Esophagus (tissue), 2 donors: ENCODE measurements at regions not wholly inside any gene's neighbourhood (a gene's known extent, or its start where the extent isn't known, plus 50 kb on each side); places are given as distances from the start of the nearest gene placed in this dataset.
"Not testable (repeated sequence)": the region's sequence is repeated elsewhere in the genome, so short reads cannot be mapped to it uniquely, and the experiment has no call there.

ENCODE experiments used
- H3K27ac ChIP-seq, 2 donors: one replicate each; pipeline ENCODE4 v1.5.1; 2013; ENCODE audit warnings: low read depth in 2 of 2, mild to moderate bottlenecking in 2 of 2, inconsistent platforms in 1 of 2, low read length in 1 of 2, moderate library complexity in 1 of 2
- H3K27me3 ChIP-seq, 2 donors: one replicate each; pipeline ENCODE4 v1.6.1; 2013; ENCODE audit warnings: low read length in 2 of 2, control low read depth in 1 of 2, mild to moderate bottlenecking in 1 of 2; ENCODE audit not compliant: insufficient read depth in 2 of 2, control insufficient read depth in 1 of 2
- H3K36me3 ChIP-seq, 2 donors: one replicate each; pipeline ENCODE4 v1.6.1; 2013; ENCODE audit warnings: low read length in 1 of 2; ENCODE audit not compliant: control insufficient read depth in 2 of 2, insufficient read depth in 2 of 2
- H3K4me1 ChIP-seq, 2 donors: one replicate each; pipeline ENCODE4 v1.6.1; 2013; ENCODE audit warnings: low read length in 1 of 2; ENCODE audit not compliant: control insufficient read depth in 2 of 2, insufficient read depth in 2 of 2
- H3K4me3 ChIP-seq, 2 donors: one replicate each; pipeline ENCODE4 v1.5.1; 2013; ENCODE audit warnings: low read length in 2 of 2, mild to moderate bottlenecking in 2 of 2, low read depth in 1 of 2, moderate library complexity in 1 of 2
- H3K9me3 ChIP-seq, 2 donors: one replicate each; pipeline ENCODE4 v1.6.1; 2013; ENCODE audit warnings: mild to moderate bottlenecking in 2 of 2, low read depth in 1 of 2, low read length in 1 of 2, moderate library complexity in 1 of 2; ENCODE audit not compliant: control insufficient read depth in 2 of 2, insufficient read depth in 1 of 2
- WGBS, 2 donors: extraction: QIAGEN DNeasy Blood & Tissue Kit; methylation state at CpG; one replicate each; pipeline ENCODE4 v1.1.7; 2013; 5-methylcytosine and 5-hydroxymethylcytosine counted together
- donor health status: healthy with polysubstance abuse.
- donor health status: Bipolar disorder and iron deficiency.

GRCh38 chr2:187749804-187750431 lies 195.7 kb upstream of the TFPI start:
- Histone ChIP-seq H3K9me3 (no peaks in the 10 kb centered on the region), H3K4me1 (no peaks in the 10 kb centered on the region), H3K27me3 (no peaks in the 10 kb centered on the region), H3K4me3 (no peak overlapping the region), H3K36me3 (no peaks in the 10 kb centered on the region), H3K27ac (no peak overlapping the region)
- WGBS, 2 donors = 81 to 83% methylated on average over 7 of the region's 7 CpGs

- 87 to 92% methylated on average over 4 of the region's 4 CpGs for whole genome bisulfite sequencing, 2 donors
- Histone ChIP-seq H3K4me1 (no peaks in the 10 kb centered on the region), H3K9me3 (no peaks in the 10 kb centered on the region), H3K36me3 (no peaks in the 10 kb centered on the region), H3K4me3 (no peak overlapping the region), H3K27me3 (no peaks in the 10 kb centered on the region), H3K27ac (no peak overlapping the region)
These were observed 214.8 kb upstream of the TFPI start for GRCh38 chr2:187768995-187769394.

GRCh38 chr2:187769437-187769836 lies 215.2 kb upstream of the TFPI start:
- Histone ChIP-seq H3K27ac (no peak overlapping the region), H3K27me3 (no peaks in the 10 kb centered on the region), H3K4me3 (no peak overlapping the region), H3K9me3 (no peaks in the 10 kb centered on the region), H3K36me3 (no peaks in the 10 kb centered on the region), H3K4me1 (no peaks in the 10 kb centered on the region)
- 87 to 88% methylated on average over 3 of the region's 3 CpGs for WGBS, 2 donors

- Histone ChIP-seq H3K27ac (no peak overlapping the region), H3K4me3 (no peak overlapping the region), H3K4me1 (no peaks in the 10 kb centered on the region), H3K9me3 (no peaks in the 10 kb centered on the region), H3K27me3 (no peaks in the 10 kb centered on the region), H3K36me3 (no peaks in the 10 kb centered on the region)
- WGBS, 2 donors = 85 to 91% methylated on average over 1 of the region's 1 CpG
These were observed 220.4 kb upstream of the TFPI start for GRCh38 chr2:187774551-187775071.

- Histone ChIP-seq H3K9me3 (no peaks in the 10 kb centered on the region), H3K4me3 (no peak overlapping the region), H3K27me3 (no peaks in the 10 kb centered on the region), H3K4me1 (no peaks in the 10 kb centered on the region), H3K27ac (no peak overlapping the region), H3K36me3 (no peaks in the 10 kb centered on the region)
- WGBS, 2 donors = 51 to 66% methylated on average over 2 of the region's 2 CpGs
These were observed 221.0 kb upstream of the TFPI start for GRCh38 chr2:187775196-187775595.

GRCh38 chr2:187775651-187776050 lies 221.4 kb upstream of the TFPI start:
- Histone ChIP-seq H3K9me3 (no peaks in the 10 kb centered on the region), H3K4me1 (no peaks in the 10 kb centered on the region), H3K4me3 (no peak overlapping the region), H3K27me3 (no peaks in the 10 kb centered on the region), H3K27ac (no peak overlapping the region), H3K36me3 (no peaks in the 10 kb centered on the region)
- 68 to 76% methylated on average over 1 of the region's 1 CpG for WGBS, 2 donors

GRCh38 chr2:187782301-187782700 lies 228.1 kb upstream of the TFPI start:
- Histone ChIP-seq H3K36me3 (no peaks in the 10 kb centered on the region), H3K4me3 (no peak overlapping the region), H3K27me3 (no peaks in the 10 kb centered on the region), H3K9me3 (no peaks in the 10 kb centered on the region), H3K4me1 (no peaks in the 10 kb centered on the region), H3K27ac (no peak overlapping the region)

- Histone ChIP-seq H3K9me3 (no peaks in the 10 kb centered on the region), H3K4me3 (no peak overlapping the region)
- WGBS, 2 donors = 92 to 94% methylated on average over 1 of the region's 1 CpG
These were observed 229.2 kb upstream of the TFPI start for GRCh38 chr2:187783446-187783845.

GRCh38 chr2:187784138-187784537 lies 229.9 kb upstream of the TFPI start:
- not testable (repeated sequence) for H3K27ac ChIP-seq, H3K4me3 ChIP-seq, H3K27me3 ChIP-seq, H3K4me1 ChIP-seq, H3K36me3 ChIP-seq, H3K9me3 ChIP-seq
- WGBS, 2 donors = 54 to 55% methylated on average over 3 of the region's 3 CpGs

More at GRCh38 chr2:187783446-187783845, 229.2 kb upstream of the TFPI start:
- Histone ChIP-seq H3K4me1 (no peaks in the 10 kb centered on the region), H3K27me3 (no peaks in the 10 kb centered on the region), H3K36me3 (no peaks in the 10 kb centered on the region), H3K27ac (no peak overlapping the region)

- 79 to 86% methylated on average over 5 of the region's 5 CpGs for WGBS, 2 donors
- Histone ChIP-seq H3K36me3 (no peaks in the 10 kb centered on the region), H3K4me1 (no peaks in the 10 kb centered on the region), H3K27me3 (no peaks in the 10 kb centered on the region), H3K27ac (no peak overlapping the region), H3K9me3 (peaks cover 0 to 3% of the 10 kb centered on the region in 2 donors), H3K4me3 (no peak overlapping the region)
These were observed 245.4 kb upstream of the TFPI start for GRCh38 chr2:187799601-187800000.
